GM12873 (cell line): ENCODE measurements at regions not wholly inside any gene's neighbourhood (a gene's known extent, or its start where the extent isn't known, plus 50 kb on each side); places are given as distances from the start of the nearest gene placed in this dataset.

ENCODE experiments used
- CTCF ChIP-seq: IDR thresholded peaks from 2 replicates; pipeline ENCODE4 v1.5.1; 2012; ENCODE audit warnings: low read depth, mild to moderate bottlenecking, moderate library complexity, low read length, control low read depth; ENCODE audit not compliant: insufficient read depth; ENCODE audit errors: missing control alignments

- no peak for TF ChIP-seq CTCF
Measured at GRCh38 chr2:225113371-225114015, 71.2 kb upstream of the DOCK10 start.

GRCh38 chr2:225112362-225113126, 70.3 kb upstream of the DOCK10 start:
- TF ChIP-seq CTCF: no peak

GRCh38 chr2:225108805-225109204, 66.5 kb upstream of the DOCK10 start:
- no peak for TF ChIP-seq CTCF

GRCh38 chr2:225104971-225105370, 62.7 kb upstream of the DOCK10 start:
- no peak for TF ChIP-seq CTCF

- no peak for TF ChIP-seq CTCF
Measured at GRCh38 chr2:225104321-225104720, 62.1 kb upstream of the DOCK10 start.

- no peak for TF ChIP-seq CTCF
Measured at GRCh38 chr2:225103737-225104141, 61.5 kb upstream of the DOCK10 start.

GRCh38 chr2:225100856-225101294, 58.6 kb upstream of the DOCK10 start:
- no peak for TF ChIP-seq CTCF
